ENCODE measurements at regions not wholly inside any gene's neighbourhood (a gene's known extent, or its start where the extent isn't known, plus 50 kb on each side); places are given as distances from the start of the nearest gene placed in this dataset.

GRCh38 chr11:21625982-21626381 lies 566.9 kb upstream of the ANO5 start:
- no peak overlapping the region for H2AFZ ChIP-seq (ENCODE audit: low read length)
- H3K27me3 ChIP-seq (ENCODE audit: control insufficient read depth, insufficient read depth, low read length): no peaks in the 10 kb centered on the region
- no peak overlapping the region for H3K9ac ChIP-seq (ENCODE audit: insufficient read depth, low read length)
- no peaks in the 10 kb centered on the region for H4K20me1 ChIP-seq (ENCODE audit: control insufficient read depth, extremely low read depth, insufficient read depth, low read length)
- H3K4me3 ChIP-seq (replicated peaks in 1 of 4; ENCODE audit: control extremely low read depth in 1 of 4, insufficient read depth in 1 of 4, low read depth in 3 of 4, low read length in 4 of 4): no peak overlapping the region
- no peak for TF ChIP-seq EZH2 (IDR thresholded peaks at IDR 0.05; ENCODE audit: low read length, missing control alignments)
- no peak for TF ChIP-seq CTCF (conservative IDR thresholded peaks at IDR 0.05 in 1 of 2, IDR thresholded peaks at IDR 0.05 in 1 of 2; ENCODE audit: low read depth in 1 of 2, low read length in 2 of 2)
- no peaks in the 10 kb centered on the region for H3K79me2 ChIP-seq (ENCODE audit: control insufficient read depth, insufficient read depth, low read length)
- H3K36me3 ChIP-seq (ENCODE audit: control insufficient read depth, insufficient read depth, low read length): no peaks in the 10 kb centered on the region
- DNase-seq (ENCODE audit: low read depth in 2 of 2): peak in 1 of 2 donors; percentile 0
- no peaks in the 10 kb centered on the region for H3K4me1 ChIP-seq (ENCODE audit: control insufficient read depth, extremely low read depth, insufficient read depth, low read length)
- H3K9me3 ChIP-seq (ENCODE audit: control insufficient read depth, insufficient read depth, low read depth, low read length): no peaks in the 10 kb centered on the region
- H3K4me2 ChIP-seq (ENCODE audit: extremely low read depth, insufficient read depth, low read length): no peak overlapping the region
- no peak overlapping the region for H3K27ac ChIP-seq (ENCODE audit: insufficient read depth, low read length)

- Histone ChIP-seq H3K27ac (ENCODE audit: insufficient read depth, low read length) (no peak overlapping the region), H3K9ac (ENCODE audit: insufficient read depth, low read length) (no peak overlapping the region), H3K9me3 (ENCODE audit: control insufficient read depth, insufficient read depth, low read depth, low read length) (no peaks in the 10 kb centered on the region), H3K4me3 (replicated peaks in 1 of 4; ENCODE audit: control extremely low read depth in 1 of 4, insufficient read depth in 1 of 4, low read depth in 3 of 4, low read length in 4 of 4) (no peak overlapping the region), H3K36me3 (ENCODE audit: control insufficient read depth, insufficient read depth, low read length) (no peaks in the 10 kb centered on the region), H3K4me2 (ENCODE audit: extremely low read depth, insufficient read depth, low read length) (no peak overlapping the region), H3K27me3 (ENCODE audit: control insufficient read depth, insufficient read depth, low read length) (no peaks in the 10 kb centered on the region), H2AFZ (ENCODE audit: low read length) (no peak overlapping the region), H3K4me1 (ENCODE audit: control insufficient read depth, extremely low read depth, insufficient read depth, low read length) (no peaks in the 10 kb centered on the region), H3K79me2 (ENCODE audit: control insufficient read depth, insufficient read depth, low read length) (no peaks in the 10 kb centered on the region), H4K20me1 (ENCODE audit: control insufficient read depth, extremely low read depth, insufficient read depth, low read length) (no peaks in the 10 kb centered on the region)
- TF ChIP-seq CTCF (conservative IDR thresholded peaks at IDR 0.05 in 1 of 2, IDR thresholded peaks at IDR 0.05 in 1 of 2; ENCODE audit: low read depth in 1 of 2, low read length in 2 of 2) (no peak), EZH2 (IDR thresholded peaks at IDR 0.05; ENCODE audit: low read length, missing control alignments) (no peak)
- no peak for DNase-seq (ENCODE audit: low read depth in 2 of 2)
Measured at GRCh38 chr11:21628641-21629040, 564.2 kb upstream of the ANO5 start.

GRCh38 chr11:21630934-21631478 lies 561.9 kb upstream of the ANO5 start:
- Histone ChIP-seq H3K4me2 (ENCODE audit: extremely low read depth, insufficient read depth, low read length) (no peak overlapping the region), H3K36me3 (ENCODE audit: control insufficient read depth, insufficient read depth, low read length) (no peaks in the 10 kb centered on the region), H3K9me3 (ENCODE audit: control insufficient read depth, insufficient read depth, low read depth, low read length) (no peaks in the 10 kb centered on the region), H2AFZ (ENCODE audit: low read length) (no peak overlapping the region), H4K20me1 (ENCODE audit: control insufficient read depth, extremely low read depth, insufficient read depth, low read length) (no peaks in the 10 kb centered on the region), H3K9ac (ENCODE audit: insufficient read depth, low read length) (no peak overlapping the region), H3K4me1 (ENCODE audit: control insufficient read depth, extremely low read depth, insufficient read depth, low read length) (no peaks in the 10 kb centered on the region), H3K4me3 (replicated peaks in 1 of 4; ENCODE audit: control extremely low read depth in 1 of 4, insufficient read depth in 1 of 4, low read depth in 3 of 4, low read length in 4 of 4) (no peak overlapping the region), H3K27me3 (ENCODE audit: control insufficient read depth, insufficient read depth, low read length) (no peaks in the 10 kb centered on the region), H3K27ac (ENCODE audit: insufficient read depth, low read length) (no peak overlapping the region), H3K79me2 (ENCODE audit: control insufficient read depth, insufficient read depth, low read length) (no peaks in the 10 kb centered on the region)
- DNase-seq (ENCODE audit: low read depth in 2 of 2): no peak
- no peak for TF ChIP-seq EZH2 (IDR thresholded peaks at IDR 0.05; ENCODE audit: low read length, missing control alignments)
- no peak for TF ChIP-seq CTCF (conservative IDR thresholded peaks at IDR 0.05 in 1 of 2, IDR thresholded peaks at IDR 0.05 in 1 of 2; ENCODE audit: low read depth in 1 of 2, low read length in 2 of 2)
